ENCODE measurements at regions not wholly inside any gene's neighbourhood (a gene's known extent, or its start where the extent isn't known, plus 50 kb on each side); places are given as distances from the start of the nearest gene placed in this dataset.

DNA sequence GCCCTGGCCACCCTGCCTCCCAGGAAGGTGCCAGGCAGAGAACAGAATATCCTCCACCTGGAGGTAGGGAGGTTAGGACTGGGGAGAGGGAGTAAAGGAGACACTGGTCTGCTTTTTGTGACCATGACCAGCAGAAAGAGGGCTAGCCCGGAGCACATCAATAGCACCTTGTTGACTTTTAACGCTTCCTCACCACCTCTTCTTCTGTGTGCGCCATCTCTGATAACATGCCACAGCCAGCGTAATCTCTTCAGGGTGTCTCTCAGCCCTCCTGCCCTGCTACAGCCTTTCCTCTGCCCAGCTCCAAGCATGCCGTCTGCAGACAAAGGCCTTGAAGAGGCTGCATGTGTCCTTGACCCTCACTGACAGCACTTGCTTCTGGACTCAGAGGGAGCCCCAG lies 50.9 kb upstream of the GJA5 start:
- DNase-seq (ENCODE audit: extremely low read depth, low read depth): no peak

DNA sequence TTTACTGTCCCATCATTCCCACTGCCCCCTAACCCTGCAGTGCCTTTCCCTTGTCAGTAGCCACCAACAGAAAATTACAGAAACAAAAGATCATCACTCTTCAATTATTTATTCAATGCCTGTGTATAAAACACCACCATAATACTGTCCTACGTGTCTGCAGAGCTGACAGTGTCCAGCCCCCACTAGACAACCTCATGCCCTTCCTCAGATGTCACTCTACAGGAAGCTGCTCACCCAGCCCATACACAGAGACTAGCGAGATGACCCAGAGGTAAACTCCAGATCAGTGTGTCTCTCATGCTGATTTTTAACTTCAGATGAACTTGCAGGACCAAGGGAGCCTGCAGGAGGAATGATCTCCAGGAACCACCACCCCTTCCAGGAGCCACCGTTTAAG lies 51.3 kb upstream of the GJA5 start:
- no peak for DNase-seq (ENCODE audit: extremely low read depth, low read depth)

DNA sequence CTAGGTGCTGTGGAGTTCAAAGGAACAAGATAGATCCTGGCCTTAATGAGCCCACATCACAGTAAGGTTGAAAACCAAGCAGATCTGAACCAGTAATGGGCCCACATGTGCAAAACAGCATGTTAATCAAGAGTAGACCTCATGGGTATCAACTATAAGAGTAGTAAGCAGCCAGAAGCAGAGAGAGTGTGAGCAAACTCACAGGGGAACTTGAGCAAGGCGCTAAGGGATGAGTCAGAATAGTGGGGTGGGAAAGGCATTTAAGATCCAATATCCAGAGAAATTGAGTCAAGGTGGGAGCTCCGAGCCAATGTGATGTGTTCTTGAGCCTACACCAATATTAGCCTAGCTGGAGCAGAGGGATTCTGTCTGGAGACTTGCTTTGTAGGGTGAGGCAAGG lies 52.4 kb upstream of the GJA5 start:
- no peak for DNase-seq (ENCODE audit: extremely low read depth, low read depth)

DNA sequence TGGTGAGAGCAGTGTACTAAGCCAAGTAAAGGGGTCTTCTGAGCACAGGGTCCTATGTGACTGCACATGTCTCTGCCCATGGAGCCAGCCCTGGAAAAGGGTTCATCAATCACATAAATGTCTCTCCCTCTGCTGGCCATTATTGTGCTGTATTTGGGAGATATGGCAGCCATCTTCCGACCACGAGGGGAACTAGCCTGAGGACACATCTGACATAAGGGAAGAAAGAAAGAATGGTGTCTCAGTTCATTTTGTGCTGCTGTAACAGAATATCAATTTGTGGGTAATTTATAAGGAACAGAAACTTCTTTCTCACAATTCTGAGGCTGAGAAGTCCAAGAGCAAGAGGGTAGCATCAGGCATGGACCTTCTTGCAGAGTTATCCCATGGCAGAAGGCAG lies 55.1 kb upstream of the GJA5 start:
- DNase-seq (ENCODE audit: extremely low read depth, low read depth): no peak

DNA sequence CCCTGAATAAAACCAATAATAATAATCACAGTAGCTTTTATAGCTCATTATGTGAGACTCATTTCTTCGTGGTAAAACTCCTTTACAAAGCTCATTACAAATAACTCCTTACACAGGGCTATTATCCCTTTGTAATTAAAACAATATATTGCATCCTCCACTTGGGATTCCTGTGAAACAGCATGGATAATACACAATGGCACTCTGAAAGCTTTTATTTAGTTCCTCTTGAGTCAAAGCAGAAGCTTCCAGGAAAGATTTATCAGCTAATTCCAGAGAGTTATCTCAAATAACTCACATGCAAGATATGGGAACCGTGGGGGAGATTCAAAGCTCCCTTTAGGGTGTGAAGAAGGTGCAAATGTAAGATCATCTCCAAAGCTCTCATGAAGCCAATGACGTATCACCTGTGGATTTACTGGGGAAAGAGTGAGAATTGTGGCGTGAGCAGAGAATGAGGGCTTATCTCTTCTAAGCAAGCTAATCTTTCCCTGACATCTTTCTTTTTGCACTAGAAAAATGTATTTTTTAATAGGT lies 60.4 kb upstream of the GJA5 start:
- DNase-seq (ENCODE audit: extremely low read depth, low read depth): no peak

DNA sequence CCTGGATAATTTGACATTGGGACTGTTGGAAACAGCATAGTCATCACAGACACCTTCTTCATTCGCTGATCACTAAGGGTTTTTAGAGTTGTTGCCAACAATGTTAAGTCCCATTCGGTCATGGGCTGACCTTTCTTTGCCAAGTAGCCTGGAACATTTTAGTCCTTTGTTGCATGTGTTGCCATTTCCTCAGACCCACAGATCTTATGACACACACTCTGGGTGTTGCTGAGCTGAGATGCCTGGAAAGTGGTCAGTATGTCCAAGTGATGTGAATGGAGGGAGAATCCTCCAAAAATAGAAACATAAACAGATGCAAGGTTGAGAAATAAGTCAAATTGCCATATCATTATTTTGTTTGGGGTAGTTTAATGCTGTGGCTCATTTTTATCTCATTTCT lies 61.5 kb upstream of the GJA5 start:
- DNase-seq (ENCODE audit: extremely low read depth, low read depth): no peak

DNA sequence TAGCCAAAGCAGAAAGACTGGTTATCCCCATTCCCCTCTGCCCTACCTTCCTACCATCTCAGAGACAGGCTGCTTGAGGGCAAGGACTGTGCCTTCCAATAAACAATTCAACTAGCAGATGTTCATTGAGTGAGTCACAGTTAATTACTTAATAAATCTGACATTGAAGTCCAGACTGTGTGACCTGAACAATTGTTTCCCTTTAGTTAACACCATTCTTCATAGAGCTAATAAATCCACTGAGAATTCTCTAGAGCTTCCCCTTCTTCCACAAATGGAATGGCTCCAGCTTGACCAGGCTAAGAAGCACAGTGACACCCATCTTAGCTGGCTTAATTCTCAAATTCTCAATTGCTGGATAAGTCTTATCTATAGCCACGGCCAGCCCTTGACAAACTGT lies 61.9 kb upstream of the GJA5 start:
- DNase-seq (ENCODE audit: extremely low read depth, low read depth): no peak

DNA sequence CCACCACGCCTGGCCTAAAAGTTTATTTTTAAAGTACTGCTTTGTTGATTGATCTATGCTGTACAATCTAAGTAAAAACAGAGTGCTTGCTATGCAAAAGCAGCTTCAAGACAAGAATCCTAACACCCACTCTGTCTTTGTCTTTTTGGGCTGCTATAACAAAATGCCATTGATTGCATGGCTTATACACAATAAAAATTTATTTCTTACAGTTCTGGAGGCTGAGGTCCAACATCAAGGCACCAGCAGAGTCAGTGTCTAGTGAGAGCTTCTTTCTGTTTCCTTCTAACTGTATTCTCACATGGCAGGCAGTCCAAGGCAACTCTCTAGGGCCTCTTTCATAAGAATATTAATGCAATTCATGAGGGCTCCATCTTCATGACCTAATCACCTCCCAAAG lies 63.6 kb upstream of the GJA5 start:
- DNase-seq (ENCODE audit: extremely low read depth, low read depth): no peak

DNA sequence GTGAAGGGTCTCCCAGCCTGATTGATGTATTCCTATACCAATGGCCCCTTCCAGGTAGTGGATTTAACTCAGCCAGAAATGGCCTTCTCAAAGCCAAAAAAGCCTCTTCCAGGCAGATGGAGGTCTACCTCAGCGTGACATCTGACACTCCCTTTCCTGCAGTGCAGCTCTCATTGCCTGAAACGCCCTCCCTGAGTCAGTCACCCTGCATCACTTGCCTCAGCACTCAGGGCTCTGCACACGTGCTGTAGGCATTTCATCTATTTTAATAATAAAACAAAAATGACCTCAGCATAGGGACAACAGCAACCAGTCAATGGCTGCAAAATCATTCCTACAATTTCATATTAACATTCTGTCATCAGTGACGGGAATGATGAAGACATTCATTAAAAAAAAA lies 64.4 kb upstream of the GJA5 start:
- DNase-seq (ENCODE audit: extremely low read depth, low read depth): no peak

DNA sequence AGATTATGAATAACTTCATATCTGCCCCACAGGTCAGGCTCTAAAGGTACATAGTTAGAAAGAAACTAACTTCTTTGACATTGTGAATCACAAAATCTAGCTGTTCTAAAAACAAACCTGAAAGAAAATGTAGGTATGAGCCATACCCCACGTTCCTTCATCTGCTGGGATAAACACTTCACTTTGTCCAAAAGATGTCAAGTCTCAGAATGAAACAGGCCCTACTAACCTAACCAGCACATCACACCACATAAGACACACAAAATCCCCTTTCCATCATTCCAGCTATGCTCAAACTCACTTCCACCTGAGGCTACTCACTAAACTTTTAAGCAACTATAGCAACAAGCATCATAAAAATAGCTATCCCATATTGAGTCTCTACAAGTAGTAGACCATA lies 65.2 kb upstream of the GJA5 start:
- no peak for DNase-seq (ENCODE audit: extremely low read depth, low read depth)

DNA sequence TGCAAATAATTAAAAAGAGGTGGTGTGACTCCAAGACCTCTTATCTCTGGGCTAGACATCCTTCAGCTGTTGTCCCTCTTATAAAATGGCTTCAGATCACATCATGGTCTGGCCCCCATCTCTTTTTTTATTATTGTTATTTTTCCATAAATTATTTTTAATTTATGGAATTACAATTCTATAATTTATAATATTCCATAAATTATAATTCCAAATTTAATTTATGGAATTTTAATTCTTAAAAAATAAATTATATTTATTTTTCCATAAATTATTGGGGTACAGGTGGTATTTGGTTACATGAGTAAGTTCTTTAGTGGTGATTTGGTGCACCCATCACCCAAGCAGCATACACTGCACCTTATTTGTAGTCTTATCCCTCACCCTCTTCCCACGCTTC lies 65.9 kb upstream of the GJA5 start:
- DNase-seq (ENCODE audit: extremely low read depth, low read depth): no peak

DNA sequence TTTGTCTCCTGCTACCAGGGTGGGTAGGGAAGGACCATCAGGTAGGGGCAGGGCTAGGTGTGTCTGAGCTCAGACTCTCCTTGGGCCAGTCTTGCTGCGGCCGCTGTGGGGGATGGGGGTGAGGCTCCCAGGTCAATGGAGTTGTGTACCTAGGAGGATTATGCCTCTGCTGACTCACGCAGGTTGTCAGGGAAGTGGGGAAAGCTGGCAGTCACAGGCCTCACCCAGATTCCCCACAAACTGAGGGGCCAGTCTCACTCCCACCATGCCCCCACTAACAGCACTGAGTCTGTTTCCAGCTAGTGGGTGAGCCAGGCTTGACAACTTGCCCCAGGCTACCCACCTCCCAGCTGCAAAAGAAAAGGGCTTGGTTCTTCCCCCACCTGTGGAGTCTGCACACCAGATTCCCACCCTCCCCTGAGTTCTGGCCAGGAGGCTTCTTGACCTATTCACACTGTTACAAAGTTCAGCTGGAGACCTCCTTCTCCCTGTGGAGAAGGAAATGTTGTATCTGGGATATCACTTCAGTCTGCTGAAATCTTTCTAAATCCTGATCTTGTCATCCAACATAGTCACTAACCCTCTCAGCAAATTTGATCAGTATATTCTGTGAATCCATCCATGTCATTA lies 69.2 kb upstream of the GJA8 start:
- DNase-seq (ENCODE audit: extremely low read depth, low read depth): peak; percentile 33

DNA sequence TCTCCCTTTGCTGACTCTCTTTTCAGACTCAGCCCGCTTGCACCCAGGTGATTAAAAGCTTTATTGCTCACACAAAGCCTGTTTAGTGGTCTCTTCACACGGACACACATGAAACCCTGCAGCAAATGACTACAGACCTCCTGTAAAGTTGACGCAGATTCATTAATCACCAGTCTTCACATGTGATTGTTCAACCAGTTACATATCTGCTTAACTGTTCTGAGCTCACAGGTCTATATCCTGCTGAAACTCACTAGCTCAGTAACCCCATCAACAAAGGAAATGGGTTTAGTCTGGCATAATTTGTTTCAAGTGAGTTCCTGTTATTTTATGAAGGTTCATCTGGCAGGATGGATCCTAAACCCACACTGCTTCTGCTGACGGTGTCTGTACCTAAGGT lies 68.4 kb upstream of the GJA8 start:
- DNase-seq (ENCODE audit: extremely low read depth, low read depth): peak; percentile 82

DNA sequence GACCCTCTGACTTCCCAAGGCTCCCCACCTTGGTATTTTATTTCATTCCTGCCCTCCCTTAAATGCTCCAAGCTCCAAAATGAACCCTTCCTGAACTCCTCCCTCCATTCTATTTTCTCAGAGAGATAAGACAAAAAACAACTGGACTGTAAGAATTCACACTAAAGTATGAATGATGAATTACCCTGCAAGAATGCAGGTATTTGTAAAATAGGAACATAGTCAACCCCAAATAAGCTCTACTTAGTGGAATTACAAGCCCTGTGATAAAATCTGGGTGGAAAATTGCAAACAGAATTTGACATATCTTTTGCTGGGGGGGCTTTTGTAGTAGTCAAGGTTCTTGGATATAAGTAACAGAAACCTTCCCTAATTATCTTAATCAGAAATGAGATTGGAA lies 67.8 kb upstream of the GJA8 start:
- peak; percentile 38 for DNase-seq (ENCODE audit: extremely low read depth, low read depth)

DNA sequence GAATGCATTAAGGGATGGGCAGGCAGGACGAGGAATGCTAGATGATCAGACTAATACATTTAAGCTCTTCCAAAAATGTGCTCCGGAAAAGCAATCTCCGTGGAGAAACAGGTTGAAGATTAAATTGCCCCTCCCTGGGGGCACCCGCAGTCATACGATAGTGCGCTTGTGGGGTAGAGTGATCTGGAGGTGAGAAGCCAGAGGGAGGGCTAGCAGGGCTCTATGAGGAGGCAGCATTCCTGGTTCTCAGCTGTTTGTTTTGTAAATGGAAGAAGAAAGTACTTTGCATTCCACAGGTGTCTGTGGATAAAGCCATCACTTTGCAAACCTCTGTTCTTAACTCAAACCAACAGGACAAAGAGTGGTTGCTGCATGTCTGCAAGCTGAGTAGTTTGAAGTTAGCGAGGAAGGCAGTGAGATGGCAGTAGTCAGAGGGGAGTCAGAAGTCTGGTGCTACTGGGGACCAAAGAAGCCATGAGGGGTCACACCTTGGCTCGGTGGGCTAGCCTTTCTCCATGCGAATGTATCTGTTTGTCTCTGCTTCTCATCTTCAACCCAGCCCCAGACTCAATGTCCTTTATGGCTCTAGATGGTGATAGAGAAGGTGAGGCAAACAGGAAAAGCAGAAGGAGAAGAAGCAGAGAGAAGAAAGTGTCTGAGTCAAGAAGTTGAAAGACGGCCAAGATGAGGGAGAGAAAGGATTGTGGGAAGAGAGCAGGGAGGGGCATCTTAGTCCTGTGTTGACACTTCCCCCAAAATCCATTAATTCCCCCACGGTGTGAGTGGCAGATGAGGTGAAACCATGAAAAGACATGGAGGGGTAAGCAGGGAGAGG lies 65.2 kb upstream of the GJA8 start:
- no peak for DNase-seq (ENCODE audit: extremely low read depth, low read depth)

DNA sequence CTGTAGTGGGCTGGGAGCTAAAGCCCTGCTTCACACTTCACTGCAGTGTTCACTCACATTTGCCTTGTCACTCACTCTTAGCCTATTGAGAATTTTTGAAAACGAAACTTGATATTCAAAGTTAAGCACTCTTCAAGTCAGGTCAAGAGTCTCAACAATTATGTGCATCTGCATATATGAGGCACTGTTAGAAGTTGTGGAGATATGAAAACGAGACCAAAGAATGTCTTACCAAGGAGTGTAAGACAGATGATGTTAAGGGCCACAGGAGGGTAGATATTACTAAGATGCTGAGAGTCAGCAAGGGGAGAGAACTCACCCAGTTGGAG lies 64.7 kb upstream of the GJA8 start:
- DNase-seq (ENCODE audit: extremely low read depth, low read depth): no peak

DNA sequence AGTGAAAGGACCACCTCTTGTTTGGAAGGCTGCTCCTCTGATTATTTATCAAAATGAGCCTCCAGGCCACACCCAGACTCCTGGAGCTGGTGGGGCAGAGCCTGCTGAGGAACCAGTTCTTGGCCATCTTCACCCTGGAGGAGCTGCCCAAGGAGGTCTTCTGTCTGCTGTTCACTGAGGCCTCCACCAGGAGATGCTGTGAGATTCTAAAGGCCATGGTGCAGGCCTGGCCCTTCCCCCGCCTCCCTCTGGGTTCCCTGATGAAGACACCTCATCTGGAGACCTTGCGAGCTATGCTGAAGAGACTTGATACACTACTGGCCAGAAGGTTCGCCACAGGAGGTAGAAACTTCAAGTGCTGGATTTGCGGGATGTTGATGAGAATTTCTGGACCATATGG lies 61.7 kb upstream of the GJA8 start:
- no peak for DNase-seq (ENCODE audit: extremely low read depth, low read depth)

DNA sequence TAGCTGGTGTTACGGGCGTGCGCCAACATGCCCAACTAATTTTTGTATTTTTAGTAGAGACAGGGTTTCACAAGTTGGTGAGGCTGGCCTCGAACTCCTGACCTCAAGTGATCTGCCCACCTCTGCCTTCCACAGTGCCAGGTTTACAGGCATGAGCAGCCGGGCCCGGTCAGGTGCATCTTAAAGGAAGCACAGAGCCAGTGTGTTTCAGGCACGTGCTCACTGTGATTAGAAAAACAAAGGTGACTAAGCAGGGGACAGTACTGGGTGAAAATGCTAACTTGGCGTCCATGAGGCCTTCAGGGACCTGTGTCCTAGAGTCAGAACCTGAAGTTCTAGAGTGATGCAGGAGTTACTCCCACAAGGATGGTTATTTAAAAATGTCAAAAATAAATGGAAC lies 60.0 kb upstream of the GJA8 start:
- DNase-seq (ENCODE audit: extremely low read depth, low read depth): no peak

DNA sequence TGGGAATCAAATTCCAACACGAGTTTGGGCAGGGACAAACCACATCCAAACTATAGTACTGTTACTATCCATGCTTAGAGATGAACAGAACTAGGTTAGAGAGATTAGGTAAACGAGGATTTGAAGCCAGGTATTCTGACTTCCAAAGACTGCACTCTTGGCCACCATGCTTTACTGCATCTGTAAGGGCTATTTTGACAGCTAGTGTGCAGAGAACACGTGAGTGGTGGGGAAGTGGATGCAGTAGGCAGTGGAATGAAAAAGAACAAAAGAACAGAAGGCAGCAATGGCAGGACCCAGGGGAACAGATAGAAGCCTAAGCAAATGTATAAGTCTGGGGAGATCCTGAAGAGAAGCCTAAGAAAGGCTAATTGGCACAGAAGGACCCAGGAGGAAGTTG lies 59.1 kb upstream of the GJA8 start:
- no peak for DNase-seq (ENCODE audit: extremely low read depth, low read depth)

DNA sequence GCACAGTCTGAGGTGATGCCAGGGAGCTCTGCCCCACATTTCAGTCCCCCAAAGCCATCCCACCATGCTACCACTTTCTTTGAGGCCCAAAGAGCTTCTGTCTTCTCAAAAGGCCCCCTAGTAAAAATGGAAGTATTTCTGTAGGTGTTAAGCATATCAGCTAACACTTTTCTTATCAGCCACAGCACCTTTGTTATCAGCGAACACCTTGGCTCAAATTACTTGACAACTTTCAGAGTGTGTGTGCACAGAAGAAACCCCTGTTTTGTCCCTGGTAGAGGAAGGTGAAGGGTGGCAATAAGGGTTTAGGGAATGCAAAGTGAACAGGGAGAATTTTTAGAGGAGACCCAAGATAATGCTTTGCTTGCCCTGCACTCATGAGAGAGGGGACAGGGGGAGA lies 54.8 kb upstream of the GJA8 start:
- no peak for DNase-seq (ENCODE audit: extremely low read depth, low read depth)

DNA sequence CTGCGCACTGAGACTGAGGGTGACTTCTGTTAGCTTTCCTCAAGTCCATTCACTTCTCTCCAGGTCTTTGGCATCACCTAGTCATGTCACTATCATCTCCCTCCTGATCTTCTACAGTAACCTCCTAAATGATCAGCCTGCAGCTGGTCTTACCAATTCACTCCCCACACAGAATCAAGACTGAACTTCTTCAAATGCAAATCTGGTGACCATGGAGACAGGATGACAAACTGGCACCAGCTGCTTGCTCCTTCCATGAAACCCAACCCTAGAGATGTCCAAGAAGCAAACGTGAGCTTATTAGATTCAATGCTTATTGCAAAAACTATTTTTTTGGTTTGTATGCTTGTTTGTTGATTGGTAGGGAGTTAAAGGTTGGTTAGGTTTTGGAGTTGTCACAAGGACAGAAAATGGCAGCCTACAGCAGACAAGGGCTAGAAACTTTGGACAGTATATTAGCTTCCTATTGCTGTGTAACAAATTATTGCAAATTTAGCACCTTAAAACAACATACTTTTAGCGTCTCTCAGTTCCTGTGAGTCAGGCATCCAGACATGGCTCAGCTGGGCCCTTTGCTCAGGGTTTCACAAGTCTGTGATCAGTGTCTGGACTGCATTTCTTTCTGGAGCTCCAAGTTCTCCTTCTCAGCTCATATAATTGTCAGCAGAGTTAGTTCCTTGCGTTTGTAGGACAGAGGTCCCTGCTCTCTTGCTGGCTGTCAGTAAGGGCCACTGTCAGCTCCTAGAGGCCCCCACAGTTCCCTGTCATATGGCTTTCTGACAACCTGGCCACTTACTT lies 53.3 kb upstream of the GJA8 start:
- peak; percentile 39 for DNase-seq (ENCODE audit: extremely low read depth, low read depth)

DNA sequence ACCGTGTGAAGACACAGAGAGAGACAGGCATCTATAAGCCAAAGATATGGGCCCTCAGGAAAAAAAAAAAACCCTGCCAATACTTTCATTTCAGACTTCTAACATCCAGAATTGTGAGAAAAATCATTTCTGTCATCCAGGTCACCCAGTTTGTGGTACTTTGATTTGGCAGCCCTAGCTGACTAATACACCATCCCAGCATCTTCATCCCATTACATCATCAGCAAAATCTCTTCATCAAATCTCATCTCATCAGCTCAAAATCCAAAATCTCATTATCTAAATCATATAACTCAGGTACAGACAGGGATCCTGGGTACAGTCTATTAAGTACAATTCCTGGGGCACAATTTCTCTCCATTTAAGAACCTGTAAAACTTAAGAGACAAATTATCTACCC lies 51.9 kb upstream of the GJA8 start:
- no peak for DNase-seq (ENCODE audit: extremely low read depth, low read depth)

Measured in NCI-H460 (cell line).